ENCODE measurements at regions not wholly inside any gene's neighbourhood (a gene's known extent, or its start where the extent isn't known, plus 50 kb on each side); places are given as distances from the start of the nearest gene placed in this dataset.

DNA sequence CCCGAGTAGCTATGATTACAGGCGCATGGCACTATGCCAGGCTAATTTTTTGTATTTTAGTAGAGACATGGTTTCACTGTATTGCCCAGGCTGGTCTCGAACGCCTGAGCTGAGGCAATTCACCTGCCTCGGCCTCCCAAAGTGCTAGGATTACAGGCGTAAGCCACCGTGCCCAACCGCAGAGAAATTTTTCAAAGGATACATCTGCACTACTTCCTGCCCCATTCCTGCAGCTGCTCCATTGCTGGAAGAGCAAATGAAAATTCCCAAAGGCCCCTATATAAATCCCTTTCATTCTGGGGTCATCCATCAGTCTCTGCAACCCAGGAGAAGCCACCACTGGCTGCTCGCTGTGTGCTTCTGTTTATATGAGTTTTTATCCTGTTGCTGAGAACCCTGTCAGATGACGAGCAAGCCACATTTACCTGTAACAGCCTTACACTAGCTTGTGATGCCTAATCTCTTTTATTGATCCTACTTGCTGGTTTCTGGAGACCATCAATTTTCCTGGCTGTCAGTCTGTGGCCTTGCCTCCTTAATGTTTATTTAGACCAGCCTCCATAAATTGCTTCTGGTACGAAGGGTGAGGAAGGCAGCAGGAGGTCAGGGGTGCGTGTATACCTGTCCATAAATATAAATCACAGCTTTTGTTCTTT lies 925.3 kb downstream of the TLE4 start:
- TF ChIP-seq, protein P1, sequence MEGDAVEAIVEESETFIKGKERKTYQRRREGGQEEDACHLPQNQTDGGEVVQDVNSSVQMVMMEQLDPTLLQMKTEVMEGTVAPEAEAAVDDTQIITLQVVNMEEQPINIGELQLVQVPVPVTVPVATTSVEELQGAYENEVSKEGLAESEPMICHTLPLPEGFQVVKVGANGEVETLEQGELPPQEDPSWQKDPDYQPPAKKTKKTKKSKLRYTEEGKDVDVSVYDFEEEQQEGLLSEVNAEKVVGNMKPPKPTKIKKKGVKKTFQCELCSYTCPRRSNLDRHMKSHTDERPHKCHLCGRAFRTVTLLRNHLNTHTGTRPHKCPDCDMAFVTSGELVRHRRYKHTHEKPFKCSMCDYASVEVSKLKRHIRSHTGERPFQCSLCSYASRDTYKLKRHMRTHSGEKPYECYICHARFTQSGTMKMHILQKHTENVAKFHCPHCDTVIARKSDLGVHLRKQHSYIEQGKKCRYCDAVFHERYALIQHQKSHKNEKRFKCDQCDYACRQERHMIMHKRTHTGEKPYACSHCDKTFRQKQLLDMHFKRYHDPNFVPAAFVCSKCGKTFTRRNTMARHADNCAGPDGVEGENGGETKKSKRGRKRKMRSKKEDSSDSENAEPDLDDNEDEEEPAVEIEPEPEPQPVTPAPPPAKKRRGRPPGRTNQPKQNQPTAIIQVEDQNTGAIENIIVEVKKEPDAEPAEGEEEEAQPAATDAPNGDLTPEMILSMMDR (IDR thresholded peaks at IDR 0.05; ENCODE audit: low read depth, low read length, poor library complexity, severe bottlenecking): no peak
- TF ChIP-seq EZH2phosphoT487 (IDR thresholded peaks at IDR 0.05; ENCODE audit: borderline replicate concordance, low read length): no peak
